HG03135 (cell line): ENCODE measurements at regions not wholly inside any gene's neighbourhood (a gene's known extent, or its start where the extent isn't known, plus 50 kb on each side); places are given as distances from the start of the nearest gene placed in this dataset.
"Not testable (repeated sequence)": the region's sequence is repeated elsewhere in the genome, so short reads cannot be mapped to it uniquely, and the experiment has no call there.

Experiments used
- ATAC-seq: cut with Tn5 transposase; IDR thresholded peaks from one replicate; pipeline ENCODE4 v1.9.1; 2021; ENCODE audit warnings: mild to moderate bottlenecking, moderate library complexity; ENCODE audit not compliant: unreplicated experiment

GRCh38 chr3:40877631-40878463 is 321.5 kb upstream of the CTNNB1 start:
- ATAC-seq: no peak

GRCh38 chr3:40878464-40878905 is 320.8 kb upstream of the CTNNB1 start:
- no peak for ATAC-seq

- ATAC-seq: no peak
Observed at GRCh38 chr3:40885430-40885829, 313.9 kb upstream of the CTNNB1 start.

GRCh38 chr3:40886660-40887425 is 312.5 kb upstream of the CTNNB1 start:
- ATAC-seq: no peak

- ATAC-seq: no peak
Observed at GRCh38 chr3:40891186-40891585, 308.1 kb upstream of the CTNNB1 start.

GRCh38 chr3:40895109-40895508 is 304.2 kb upstream of the CTNNB1 start:
- no peak for ATAC-seq

- no peak for ATAC-seq
Observed at GRCh38 chr3:40899286-40899712, 300.0 kb upstream of the CTNNB1 start.

- no peak for ATAC-seq
Observed at GRCh38 chr3:40901298-40901697, 298.0 kb upstream of the CTNNB1 start.

- no peak for ATAC-seq
Observed at GRCh38 chr3:40901796-40902195, 297.5 kb upstream of the CTNNB1 start.

- ATAC-seq: not testable (repeated sequence)
Observed at GRCh38 chr3:40907907-40908465, 291.3 kb upstream of the CTNNB1 start.

GRCh38 chr3:40908612-40909011 is 290.7 kb upstream of the CTNNB1 start:
- no peak for ATAC-seq

GRCh38 chr3:40911264-40911663 is 288.0 kb upstream of the CTNNB1 start:
- ATAC-seq: no peak

GRCh38 chr3:40911928-40912327 is 287.4 kb upstream of the CTNNB1 start:
- ATAC-seq: no peak

- no peak for ATAC-seq
Observed at GRCh38 chr3:40912461-40912860, 286.8 kb upstream of the CTNNB1 start.

- no peak for ATAC-seq
Observed at GRCh38 chr3:40913192-40913591, 286.1 kb upstream of the CTNNB1 start.

GRCh38 chr3:40913641-40914040 is 285.7 kb upstream of the CTNNB1 start:
- ATAC-seq: no peak

GRCh38 chr3:40914475-40914874 is 284.8 kb upstream of the CTNNB1 start:
- ATAC-seq: no peak

- ATAC-seq: no peak
Observed at GRCh38 chr3:40915346-40915865, 283.9 kb upstream of the CTNNB1 start.

- no peak for ATAC-seq
Observed at GRCh38 chr3:40920041-40920440, 279.3 kb upstream of the CTNNB1 start.

GRCh38 chr3:40921251-40921650 is 278.1 kb upstream of the CTNNB1 start:
- no peak for ATAC-seq

GRCh38 chr3:40923143-40923542 is 276.2 kb upstream of the CTNNB1 start:
- ATAC-seq: no peak
